ENCODE measurements at regions not wholly inside any gene's neighbourhood (a gene's known extent, or its start where the extent isn't known, plus 50 kb on each side); places are given as distances from the start of the nearest gene placed in this dataset.

DNA sequence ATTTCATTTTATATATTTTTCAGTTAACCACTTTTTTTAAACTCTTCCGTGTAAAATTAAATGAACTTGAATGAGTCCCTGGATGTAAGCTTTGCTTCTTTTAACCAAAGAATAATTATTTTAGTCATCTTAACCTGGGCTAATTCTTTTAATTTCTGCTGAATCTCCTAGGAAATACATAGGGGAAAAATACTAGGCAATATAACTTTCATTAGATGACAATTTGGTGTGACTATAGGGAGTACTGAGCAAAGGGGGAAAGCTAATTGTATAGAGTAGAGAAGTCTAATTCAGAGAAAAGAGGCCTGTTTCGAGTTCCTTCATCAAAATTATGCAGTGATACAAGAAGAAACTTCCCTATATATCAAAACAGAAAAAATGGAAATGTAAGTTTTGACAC, 388.1 kb downstream of the NOVA1 start:
- Histone ChIP-seq H3K36me3 (no peaks in the 10 kb centered on the region), H3K27ac (no peak overlapping the region), H3K9me3 (no peaks in the 10 kb centered on the region), H3K4me1 (no peaks in the 10 kb centered on the region), H3K27me3 (no peaks in the 10 kb centered on the region), H3K4me3 (no peak overlapping the region)
- TF ChIP-seq, protein P1, sequence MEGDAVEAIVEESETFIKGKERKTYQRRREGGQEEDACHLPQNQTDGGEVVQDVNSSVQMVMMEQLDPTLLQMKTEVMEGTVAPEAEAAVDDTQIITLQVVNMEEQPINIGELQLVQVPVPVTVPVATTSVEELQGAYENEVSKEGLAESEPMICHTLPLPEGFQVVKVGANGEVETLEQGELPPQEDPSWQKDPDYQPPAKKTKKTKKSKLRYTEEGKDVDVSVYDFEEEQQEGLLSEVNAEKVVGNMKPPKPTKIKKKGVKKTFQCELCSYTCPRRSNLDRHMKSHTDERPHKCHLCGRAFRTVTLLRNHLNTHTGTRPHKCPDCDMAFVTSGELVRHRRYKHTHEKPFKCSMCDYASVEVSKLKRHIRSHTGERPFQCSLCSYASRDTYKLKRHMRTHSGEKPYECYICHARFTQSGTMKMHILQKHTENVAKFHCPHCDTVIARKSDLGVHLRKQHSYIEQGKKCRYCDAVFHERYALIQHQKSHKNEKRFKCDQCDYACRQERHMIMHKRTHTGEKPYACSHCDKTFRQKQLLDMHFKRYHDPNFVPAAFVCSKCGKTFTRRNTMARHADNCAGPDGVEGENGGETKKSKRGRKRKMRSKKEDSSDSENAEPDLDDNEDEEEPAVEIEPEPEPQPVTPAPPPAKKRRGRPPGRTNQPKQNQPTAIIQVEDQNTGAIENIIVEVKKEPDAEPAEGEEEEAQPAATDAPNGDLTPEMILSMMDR (IDR thresholded peaks at IDR 0.05): no peak
- no peak for DNase-seq (ENCODE audit: low spot score)

DNA sequence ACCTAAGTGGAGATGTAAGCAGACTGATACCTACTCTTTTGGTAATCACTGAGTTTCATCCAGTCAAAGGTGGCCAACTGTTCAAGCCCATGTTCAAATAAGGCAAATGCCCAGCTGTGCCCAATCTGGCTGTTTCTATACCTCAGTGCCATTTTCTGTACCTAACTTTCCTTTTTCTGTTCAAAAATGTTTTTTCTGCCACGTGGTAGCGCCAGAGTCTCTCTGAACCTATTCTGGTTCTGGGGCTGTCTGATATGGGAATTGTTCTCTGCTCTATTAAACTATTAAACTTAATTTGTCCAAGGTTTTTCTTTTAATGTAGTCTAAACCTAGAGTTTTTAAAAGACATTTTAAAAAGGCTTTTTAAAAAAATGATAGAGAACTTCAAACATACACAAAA, 391.2 kb downstream of the NOVA1 start:
- Histone ChIP-seq H3K4me1 (no peaks in the 10 kb centered on the region), H3K9me3 (no peaks in the 10 kb centered on the region), H3K4me3 (no peak overlapping the region), H3K27me3 (no peaks in the 10 kb centered on the region), H3K27ac (no peak overlapping the region), H3K36me3 (no peaks in the 10 kb centered on the region)
- TF ChIP-seq, protein P1 (IDR thresholded peaks at IDR 0.05): no peak
- DNase-seq (ENCODE audit: low spot score): no peak

GRCh38 chr14:26204728-26205479, 392.9 kb downstream of the NOVA1 start:
- Histone ChIP-seq H3K4me3 (peak overlapping the region; percentile 27 to 46), H3K36me3 (no peaks in the 10 kb centered on the region), H3K4me1 (no peaks in the 10 kb centered on the region), H3K9me3 (no peaks in the 10 kb centered on the region), H3K27ac (no peak overlapping the region), H3K27me3 (no peaks in the 10 kb centered on the region)
- TF ChIP-seq, protein P1 (IDR thresholded peaks at IDR 0.05): no peak
- no peak for DNase-seq (ENCODE audit: low spot score)

DNA sequence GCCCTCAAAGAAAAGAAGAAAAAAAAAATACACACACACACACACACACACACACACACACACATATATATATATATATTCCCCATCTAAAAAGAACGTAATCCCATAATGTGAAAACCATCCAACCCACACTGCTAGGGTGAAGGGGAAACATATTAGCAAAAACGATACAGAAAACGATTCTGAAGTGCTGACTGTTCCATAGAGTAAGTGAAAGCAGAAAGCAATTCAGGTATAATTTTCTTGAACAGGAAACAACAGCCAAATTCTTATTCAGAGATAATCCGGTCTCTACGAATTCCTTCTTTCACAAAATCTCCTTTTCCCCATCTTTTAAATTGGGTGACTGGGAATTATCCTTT, 393.5 kb downstream of the NOVA1 start:
- H3K4me1 ChIP-seq: no peaks in the 10 kb centered on the region
- H3K9me3 ChIP-seq: no peaks in the 10 kb centered on the region
- DNase-seq (ENCODE audit: low spot score): no peak
- no peaks in the 10 kb centered on the region for H3K36me3 ChIP-seq
- no peak overlapping the region for H3K4me3 ChIP-seq
- no peak overlapping the region for H3K27ac ChIP-seq
- TF ChIP-seq, protein P1 (IDR thresholded peaks at IDR 0.05): no peak
- H3K27me3 ChIP-seq: no peaks in the 10 kb centered on the region

DNA sequence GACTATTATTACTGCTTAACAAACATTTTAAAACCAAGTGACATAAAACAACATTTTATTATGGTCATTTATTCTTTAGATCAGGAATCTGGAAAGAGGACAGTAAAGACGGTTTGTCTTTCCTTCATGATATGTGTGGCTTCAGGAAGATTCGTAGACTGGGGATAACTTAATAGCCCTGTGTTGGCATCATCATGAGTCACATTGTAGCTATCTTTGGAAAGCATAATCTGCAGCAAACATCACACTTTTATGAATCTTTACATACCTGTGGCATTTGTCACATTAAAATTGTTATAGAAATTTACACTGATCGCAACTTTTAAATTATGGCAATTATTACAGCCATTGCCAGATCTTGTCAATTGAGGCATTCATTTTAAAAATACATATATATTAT, 397.1 kb downstream of the NOVA1 start:
- DNase-seq (ENCODE audit: low spot score): no peak
- TF ChIP-seq, protein P1 (IDR thresholded peaks at IDR 0.05): no peak
- no peaks in the 10 kb centered on the region for H3K36me3 ChIP-seq

More for the DNA sequence above, 397.1 kb downstream of the NOVA1 start:
- Histone ChIP-seq H3K9me3 (no peaks in the 10 kb centered on the region), H3K27me3 (no peaks in the 10 kb centered on the region), H3K4me3 (no peak overlapping the region), H3K27ac (no peak overlapping the region), H3K4me1 (no peaks in the 10 kb centered on the region)

Data from right atrium auricular region (tissue), 2 donors.